ENCODE measurements at regions not wholly inside any gene's neighbourhood (a gene's known extent, or its start where the extent isn't known, plus 50 kb on each side); places are given as distances from the start of the nearest gene placed in this dataset.

DNA sequence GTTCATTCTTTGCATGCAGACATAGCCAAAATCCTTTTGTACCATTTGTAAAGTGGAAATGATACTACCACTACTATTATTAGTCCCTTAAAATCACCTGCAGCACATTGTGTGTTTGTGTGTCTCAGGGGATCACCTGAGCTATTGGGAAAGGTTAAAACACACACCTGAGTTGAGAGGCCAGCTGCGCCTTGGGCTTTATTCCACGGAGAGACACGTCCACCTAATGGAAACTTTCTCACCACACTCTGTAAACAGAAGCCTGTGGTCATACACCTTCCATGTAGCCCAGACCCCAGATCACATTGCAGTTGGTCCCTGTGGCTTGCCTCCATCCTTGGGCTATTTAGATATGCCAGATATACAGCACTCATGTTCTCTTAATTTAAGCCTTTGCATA lies 81.8 kb upstream of the SH3BP4 start:
- Histone ChIP-seq H3K4me1 (ENCODE audit: insufficient read depth, low read length, poor library complexity, severe bottlenecking) (no peaks in the 10 kb centered on the region), H3K9ac (ENCODE audit: low read depth, low read length, poor library complexity, severe bottlenecking) (no peak overlapping the region), H3K79me2 (ENCODE audit: insufficient read depth, low read length) (no peaks in the 10 kb centered on the region), H3K4me2 (ENCODE audit: low read depth, low read length, poor library complexity, severe bottlenecking) (no peak overlapping the region), H4K20me1 (ENCODE audit: insufficient read depth, low read length, poor library complexity, severe bottlenecking) (no peaks in the 10 kb centered on the region), H3K27me3 (ENCODE audit: insufficient read depth, low read length, poor library complexity, severe bottlenecking) (no peaks in the 10 kb centered on the region), H3K9me3 (ENCODE audit: insufficient read depth, low read depth, low read length) (no peaks in the 10 kb centered on the region; the same call in 1 of the 2 replicates), H3K36me3 (ENCODE audit: insufficient read depth, low read length) (no peaks in the 10 kb centered on the region), H2AFZ (ENCODE audit: low read length) (no peak overlapping the region), H3F3A (ENCODE audit: low read depth) (no peaks in the 10 kb centered on the region), H3K4me3 (ENCODE audit: low read length, poor library complexity, severe bottlenecking) (no peak overlapping the region), H3K9me2 (replicated peaks; ENCODE audit: low read depth, low read length) (no peaks in the 10 kb centered on the region)
- TF ChIP-seq, protein P1, sequence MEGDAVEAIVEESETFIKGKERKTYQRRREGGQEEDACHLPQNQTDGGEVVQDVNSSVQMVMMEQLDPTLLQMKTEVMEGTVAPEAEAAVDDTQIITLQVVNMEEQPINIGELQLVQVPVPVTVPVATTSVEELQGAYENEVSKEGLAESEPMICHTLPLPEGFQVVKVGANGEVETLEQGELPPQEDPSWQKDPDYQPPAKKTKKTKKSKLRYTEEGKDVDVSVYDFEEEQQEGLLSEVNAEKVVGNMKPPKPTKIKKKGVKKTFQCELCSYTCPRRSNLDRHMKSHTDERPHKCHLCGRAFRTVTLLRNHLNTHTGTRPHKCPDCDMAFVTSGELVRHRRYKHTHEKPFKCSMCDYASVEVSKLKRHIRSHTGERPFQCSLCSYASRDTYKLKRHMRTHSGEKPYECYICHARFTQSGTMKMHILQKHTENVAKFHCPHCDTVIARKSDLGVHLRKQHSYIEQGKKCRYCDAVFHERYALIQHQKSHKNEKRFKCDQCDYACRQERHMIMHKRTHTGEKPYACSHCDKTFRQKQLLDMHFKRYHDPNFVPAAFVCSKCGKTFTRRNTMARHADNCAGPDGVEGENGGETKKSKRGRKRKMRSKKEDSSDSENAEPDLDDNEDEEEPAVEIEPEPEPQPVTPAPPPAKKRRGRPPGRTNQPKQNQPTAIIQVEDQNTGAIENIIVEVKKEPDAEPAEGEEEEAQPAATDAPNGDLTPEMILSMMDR (conservative IDR thresholded peaks at IDR 0.05; ENCODE audit: low read length): no peak
- TF ChIP-seq EZH2phosphoT487 (IDR thresholded peaks at IDR 0.05; ENCODE audit: borderline replicate concordance): no peak

DNA sequence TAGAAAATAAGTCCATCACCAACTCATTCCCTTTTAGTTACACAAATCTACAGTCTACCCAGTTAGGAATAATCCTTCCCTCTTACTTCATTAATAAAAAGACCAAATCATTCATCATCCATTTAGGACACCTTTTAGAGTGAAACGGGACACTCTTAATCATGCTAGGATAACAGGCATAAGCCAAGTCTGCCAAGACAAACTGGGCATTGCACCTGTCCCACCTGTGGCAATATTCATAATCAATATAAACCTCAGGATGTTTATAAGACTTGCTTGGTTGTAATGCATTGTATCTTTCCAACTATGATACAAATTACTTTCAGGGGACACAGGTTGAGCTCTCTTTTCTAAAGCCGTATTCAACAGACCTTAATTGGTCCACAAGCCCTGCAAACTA lies 82.7 kb upstream of the SH3BP4 start:
- Histone ChIP-seq H3K9me3 (ENCODE audit: insufficient read depth, low read depth, low read length) (no peaks in the 10 kb centered on the region; the same call in 1 of the 2 replicates), H3K27me3 (ENCODE audit: insufficient read depth, low read length, poor library complexity, severe bottlenecking) (no peaks in the 10 kb centered on the region), H3K4me3 (ENCODE audit: low read length, poor library complexity, severe bottlenecking) (no peak overlapping the region), H4K20me1 (ENCODE audit: insufficient read depth, low read length, poor library complexity, severe bottlenecking) (no peaks in the 10 kb centered on the region), H2AFZ (ENCODE audit: low read length) (no peak overlapping the region), H3K4me2 (ENCODE audit: low read depth, low read length, poor library complexity, severe bottlenecking) (no peak overlapping the region), H3K9ac (ENCODE audit: low read depth, low read length, poor library complexity, severe bottlenecking) (no peak overlapping the region), H3K4me1 (ENCODE audit: insufficient read depth, low read length, poor library complexity, severe bottlenecking) (no peaks in the 10 kb centered on the region), H3K36me3 (ENCODE audit: insufficient read depth, low read length) (no peaks in the 10 kb centered on the region), H3K79me2 (ENCODE audit: insufficient read depth, low read length) (no peaks in the 10 kb centered on the region), H3K9me2 (replicated peaks; ENCODE audit: low read depth, low read length) (no peaks in the 10 kb centered on the region), H3F3A (ENCODE audit: low read depth) (no peaks in the 10 kb centered on the region)
- no peak for TF ChIP-seq EZH2phosphoT487 (IDR thresholded peaks at IDR 0.05; ENCODE audit: borderline replicate concordance)
- TF ChIP-seq, protein P1 (conservative IDR thresholded peaks at IDR 0.05; ENCODE audit: low read length): no peak

DNA sequence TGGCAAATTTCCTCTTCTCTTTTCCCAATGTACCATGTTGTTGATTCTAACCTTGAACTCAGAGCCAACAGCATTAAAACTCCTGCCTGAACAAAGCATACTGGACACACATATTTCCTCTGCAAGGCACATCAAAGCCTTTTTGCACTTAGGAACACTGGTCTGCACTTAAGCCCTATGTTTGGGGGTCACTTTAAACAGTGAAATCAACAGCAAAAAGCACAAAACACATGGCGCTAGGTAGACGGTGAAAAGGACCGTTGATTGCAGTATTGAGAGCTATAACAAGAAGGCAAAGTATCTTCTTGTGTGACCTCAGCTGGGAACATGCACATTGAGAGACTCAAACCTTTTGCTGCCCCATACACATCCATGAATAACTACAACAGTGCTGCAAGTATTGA lies 83.9 kb upstream of the SH3BP4 start:
- Histone ChIP-seq H3K36me3 (ENCODE audit: insufficient read depth, low read length) (no peaks in the 10 kb centered on the region), H3K9me2 (replicated peaks; ENCODE audit: low read depth, low read length) (no peaks in the 10 kb centered on the region), H3K4me1 (ENCODE audit: insufficient read depth, low read length, poor library complexity, severe bottlenecking) (no peaks in the 10 kb centered on the region), H3F3A (ENCODE audit: low read depth) (no peaks in the 10 kb centered on the region), H3K9ac (ENCODE audit: low read depth, low read length, poor library complexity, severe bottlenecking) (no peak overlapping the region), H3K4me3 (ENCODE audit: low read length, poor library complexity, severe bottlenecking) (no peak overlapping the region), H3K27me3 (ENCODE audit: insufficient read depth, low read length, poor library complexity, severe bottlenecking) (no peaks in the 10 kb centered on the region), H4K20me1 (ENCODE audit: insufficient read depth, low read length, poor library complexity, severe bottlenecking) (no peaks in the 10 kb centered on the region), H3K79me2 (ENCODE audit: insufficient read depth, low read length) (no peaks in the 10 kb centered on the region), H3K4me2 (ENCODE audit: low read depth, low read length, poor library complexity, severe bottlenecking) (no peak overlapping the region), H2AFZ (ENCODE audit: low read length) (no peak overlapping the region), H3K9me3 (ENCODE audit: insufficient read depth, low read depth, low read length) (no peaks in the 10 kb centered on the region; the same call in 1 of the 2 replicates)
- TF ChIP-seq, protein P1 (conservative IDR thresholded peaks at IDR 0.05; ENCODE audit: low read length): no peak
- TF ChIP-seq EZH2phosphoT487 (IDR thresholded peaks at IDR 0.05; ENCODE audit: borderline replicate concordance): no peak

Measured in Loucy (cell line).